ENCODE measurements at regions not wholly inside any gene's neighbourhood (a gene's known extent, or its start where the extent isn't known, plus 50 kb on each side); places are given as distances from the start of the nearest gene placed in this dataset.

DNA sequence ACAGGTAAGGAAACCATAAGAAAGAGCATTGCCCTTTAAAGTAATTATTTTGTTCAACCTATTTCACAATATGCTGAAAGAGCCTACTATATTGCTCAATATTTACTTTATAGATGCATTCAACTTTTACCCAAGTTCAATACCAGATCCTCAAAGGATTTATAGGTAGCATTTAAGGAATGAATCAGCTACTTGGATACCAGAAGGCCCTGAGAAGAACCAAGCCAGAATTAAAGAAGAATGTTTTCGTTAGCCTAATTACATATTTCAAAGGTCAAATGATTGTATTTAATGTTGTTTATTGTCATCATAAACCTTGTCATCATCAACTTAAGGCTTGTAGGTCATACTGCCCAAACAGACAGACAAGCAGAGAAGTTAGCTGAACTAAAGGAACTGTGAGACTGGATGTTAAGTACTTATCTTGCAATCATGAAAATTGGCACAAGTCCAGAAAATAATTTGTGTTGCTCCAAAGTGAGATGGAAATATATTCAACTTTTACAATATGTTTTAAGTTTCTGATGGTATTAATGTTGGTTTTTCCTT, 636.7 kb downstream of the RFPL4B start:
- no peaks in the 10 kb centered on the region for H3K9me3 Mint-ChIP-seq
- H3K36me3 Mint-ChIP-seq (ENCODE audit: low read depth), result no peaks in the 10 kb centered on the region
- no peaks in the 10 kb centered on the region; the same call in 1 of the 2 replicates for H3K27me3 Mint-ChIP-seq (ENCODE audit: insufficient read depth)
- DNase-seq, result peak; percentile 19
- no peak overlapping the region for H3K4me3 Mint-ChIP-seq
- TF ChIP-seq, protein P1, sequence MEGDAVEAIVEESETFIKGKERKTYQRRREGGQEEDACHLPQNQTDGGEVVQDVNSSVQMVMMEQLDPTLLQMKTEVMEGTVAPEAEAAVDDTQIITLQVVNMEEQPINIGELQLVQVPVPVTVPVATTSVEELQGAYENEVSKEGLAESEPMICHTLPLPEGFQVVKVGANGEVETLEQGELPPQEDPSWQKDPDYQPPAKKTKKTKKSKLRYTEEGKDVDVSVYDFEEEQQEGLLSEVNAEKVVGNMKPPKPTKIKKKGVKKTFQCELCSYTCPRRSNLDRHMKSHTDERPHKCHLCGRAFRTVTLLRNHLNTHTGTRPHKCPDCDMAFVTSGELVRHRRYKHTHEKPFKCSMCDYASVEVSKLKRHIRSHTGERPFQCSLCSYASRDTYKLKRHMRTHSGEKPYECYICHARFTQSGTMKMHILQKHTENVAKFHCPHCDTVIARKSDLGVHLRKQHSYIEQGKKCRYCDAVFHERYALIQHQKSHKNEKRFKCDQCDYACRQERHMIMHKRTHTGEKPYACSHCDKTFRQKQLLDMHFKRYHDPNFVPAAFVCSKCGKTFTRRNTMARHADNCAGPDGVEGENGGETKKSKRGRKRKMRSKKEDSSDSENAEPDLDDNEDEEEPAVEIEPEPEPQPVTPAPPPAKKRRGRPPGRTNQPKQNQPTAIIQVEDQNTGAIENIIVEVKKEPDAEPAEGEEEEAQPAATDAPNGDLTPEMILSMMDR (IDR thresholded peaks at IDR 0.05), result no peak
- no peak overlapping the region for H3K27ac Mint-ChIP-seq
- peaks cover 33% of the 10 kb centered on the region for H3K4me1 Mint-ChIP-seq (ENCODE audit: low read depth)

GRCh38 chr6:112984899-112985298, 637.8 kb downstream of the RFPL4B start:
- Mint-ChIP-seq H3K9me3 (no peaks in the 10 kb centered on the region), H3K4me3 (no peak overlapping the region), H3K4me1 (ENCODE audit: low read depth) (peaks cover 22% of the 10 kb centered on the region), H3K27me3 (ENCODE audit: insufficient read depth) (no peaks in the 10 kb centered on the region; the same call in 1 of the 2 replicates), H3K36me3 (ENCODE audit: low read depth) (no peaks in the 10 kb centered on the region), H3K27ac (no peak overlapping the region)
- TF ChIP-seq, protein P1 (IDR thresholded peaks at IDR 0.05), result no peak
- DNase-seq, result no peak

DNA sequence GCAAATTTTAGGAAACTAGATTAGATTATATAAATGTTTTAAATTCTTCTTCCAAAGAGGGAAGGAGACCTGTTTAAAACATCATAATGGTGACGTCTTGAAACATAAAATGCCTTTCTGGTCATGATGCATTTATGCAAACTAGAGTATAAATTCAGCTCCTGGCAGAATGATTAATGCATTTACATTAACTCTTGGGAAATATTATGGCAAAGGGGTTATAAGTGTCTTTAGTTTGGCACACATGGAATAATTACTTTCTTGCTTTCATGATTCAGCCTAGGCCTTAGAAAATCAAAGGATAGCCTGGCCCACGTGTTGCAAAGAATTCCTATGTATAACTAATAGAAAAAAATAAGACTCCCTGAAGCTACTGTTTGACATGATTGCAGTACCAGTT, 639.2 kb downstream of the RFPL4B start:
- DNase-seq, result no peak
- H3K4me1 Mint-ChIP-seq (ENCODE audit: low read depth), result peaks cover 22% of the 10 kb centered on the region
- no peak overlapping the region for H3K27ac Mint-ChIP-seq
- no peaks in the 10 kb centered on the region for H3K36me3 Mint-ChIP-seq (ENCODE audit: low read depth)
- H3K27me3 Mint-ChIP-seq (ENCODE audit: insufficient read depth), result no peaks in the 10 kb centered on the region
- TF ChIP-seq, protein P1 (IDR thresholded peaks at IDR 0.05), result no peak
- no peak overlapping the region for H3K4me3 Mint-ChIP-seq
- H3K9me3 Mint-ChIP-seq, result no peaks in the 10 kb centered on the region

- H3K4me3 Mint-ChIP-seq, result no peak overlapping the region
- H3K36me3 Mint-ChIP-seq (ENCODE audit: low read depth), result no peaks in the 10 kb centered on the region
- DNase-seq, result no peak
- TF ChIP-seq, protein P1 (IDR thresholded peaks at IDR 0.05), result no peak
- peaks cover 21% of the 10 kb centered on the region for H3K4me1 Mint-ChIP-seq (ENCODE audit: low read depth)
- H3K27me3 Mint-ChIP-seq (ENCODE audit: insufficient read depth), result no peaks in the 10 kb centered on the region
- H3K9me3 Mint-ChIP-seq, result no peaks in the 10 kb centered on the region
- no peak overlapping the region for H3K27ac Mint-ChIP-seq
Observed at GRCh38 chr6:112988748-112989147, 641.6 kb downstream of the RFPL4B start.

- no peak overlapping the region for H3K4me3 Mint-ChIP-seq
- H3K27me3 Mint-ChIP-seq (ENCODE audit: insufficient read depth), result no peaks in the 10 kb centered on the region
- no peaks in the 10 kb centered on the region for H3K36me3 Mint-ChIP-seq (ENCODE audit: low read depth)
- TF ChIP-seq, protein P1 (IDR thresholded peaks at IDR 0.05), result no peak
- DNase-seq, result no peak
- no peak overlapping the region for H3K27ac Mint-ChIP-seq
- peaks cover 12% of the 10 kb centered on the region for H3K4me1 Mint-ChIP-seq (ENCODE audit: low read depth)
- H3K9me3 Mint-ChIP-seq, result no peaks in the 10 kb centered on the region
Observed at GRCh38 chr6:112990971-112991370, 643.8 kb downstream of the RFPL4B start.

- Mint-ChIP-seq H3K4me1 (ENCODE audit: low read depth) (peaks cover 12% of the 10 kb centered on the region), H3K27me3 (ENCODE audit: insufficient read depth) (no peaks in the 10 kb centered on the region), H3K36me3 (ENCODE audit: low read depth) (no peaks in the 10 kb centered on the region), H3K9me3 (no peaks in the 10 kb centered on the region), H3K4me3 (no peak overlapping the region), H3K27ac (no peak overlapping the region)
- no peak for DNase-seq
- TF ChIP-seq, protein P1 (IDR thresholded peaks at IDR 0.05), result no peak
Observed at GRCh38 chr6:112991912-112992311, 644.8 kb downstream of the RFPL4B start.

All from HFFc6 (cell line).